GM21360 (cell line): ENCODE measurements at regions not wholly inside any gene's neighbourhood (a gene's known extent, or its start where the extent isn't known, plus 50 kb on each side); places are given as distances from the start of the nearest gene placed in this dataset.
A peak's percentile ranks its signal among the peaks of the same experiment; 100 is the strongest.
"Not testable (repeated sequence)": the region's sequence is repeated elsewhere in the genome, so short reads cannot be mapped to it uniquely, and the experiment has no call there.

Source experiments
- ATAC-seq: cut with Tn5 transposase; IDR thresholded peaks from one replicate; pipeline ENCODE4 v1.9.1; 2021; ENCODE audit warnings: mild to moderate bottlenecking, moderate library complexity; ENCODE audit not compliant: unreplicated experiment

- ATAC-seq, result no peak
Measured at GRCh38 chr6:138656364-138657064, 117.1 kb upstream of the CCDC28A start.

GRCh38 chr6:138657065-138657425, 116.5 kb upstream of the CCDC28A start:
- ATAC-seq, result no peak

- ATAC-seq, result peak; percentile 64
Measured at GRCh38 chr6:138659998-138660397, 113.6 kb upstream of the CCDC28A start.

DNA sequence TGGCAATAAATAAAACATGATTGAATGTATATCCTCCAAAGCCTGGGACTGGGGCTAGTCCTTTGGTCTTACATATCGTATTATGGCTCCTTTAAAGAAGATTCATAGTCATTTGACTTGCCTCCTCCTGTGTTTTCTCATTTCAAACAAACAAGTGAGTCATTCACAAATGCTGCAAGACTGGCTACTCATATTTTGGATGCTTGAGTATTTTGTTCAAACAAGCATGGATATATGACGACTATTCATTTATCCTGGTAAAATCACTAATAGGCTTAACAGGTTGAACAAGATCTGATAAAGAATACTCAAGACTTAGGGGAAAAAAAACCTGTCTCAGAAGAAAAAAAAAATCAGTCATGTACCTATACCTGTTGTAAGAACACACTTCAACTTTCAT, 111.1 kb upstream of the CCDC28A start:
- ATAC-seq, result no peak

GRCh38 chr6:138663892-138664291, 109.7 kb upstream of the CCDC28A start:
- ATAC-seq, result no peak

- no peak for ATAC-seq
Measured at GRCh38 chr6:138664745-138665144, 108.8 kb upstream of the CCDC28A start.

DNA sequence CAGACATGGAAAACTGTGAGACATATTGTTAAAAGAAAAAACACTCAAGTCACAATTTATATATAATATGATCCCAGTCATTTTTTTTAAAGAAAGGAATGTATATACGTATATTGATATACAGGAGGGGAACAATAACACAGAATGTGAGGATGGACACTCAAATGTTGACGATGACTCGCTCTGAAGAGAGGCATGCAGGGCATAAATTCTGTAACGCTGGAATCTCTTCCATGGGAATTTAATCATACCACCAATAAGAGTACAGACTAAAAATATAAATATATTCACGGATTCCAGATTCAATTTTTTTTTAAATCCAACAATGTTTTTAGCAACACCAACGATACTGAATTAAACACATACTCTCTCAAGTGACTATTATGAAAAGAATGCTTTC, 106.9 kb upstream of the CCDC28A start:
- ATAC-seq, result no peak

DNA sequence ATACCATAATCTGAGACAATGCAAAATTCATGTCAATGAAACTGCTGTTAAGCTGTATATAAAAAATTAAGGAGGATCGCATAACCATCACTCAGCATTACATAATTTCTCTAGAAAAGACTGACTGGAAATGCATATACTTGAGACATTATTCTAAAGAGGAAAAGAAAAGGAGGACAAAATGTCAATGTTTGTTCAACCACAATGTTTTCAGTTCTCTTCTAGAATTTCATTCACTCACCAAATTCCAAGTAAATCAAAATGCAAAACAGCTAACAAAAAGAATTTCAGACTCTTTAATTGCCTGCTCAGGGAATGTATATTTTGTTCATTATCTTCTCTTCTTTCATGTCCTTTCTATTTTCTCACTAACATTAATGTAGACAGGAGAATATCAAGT, 106.2 kb upstream of the CCDC28A start:
- no peak for ATAC-seq

DNA sequence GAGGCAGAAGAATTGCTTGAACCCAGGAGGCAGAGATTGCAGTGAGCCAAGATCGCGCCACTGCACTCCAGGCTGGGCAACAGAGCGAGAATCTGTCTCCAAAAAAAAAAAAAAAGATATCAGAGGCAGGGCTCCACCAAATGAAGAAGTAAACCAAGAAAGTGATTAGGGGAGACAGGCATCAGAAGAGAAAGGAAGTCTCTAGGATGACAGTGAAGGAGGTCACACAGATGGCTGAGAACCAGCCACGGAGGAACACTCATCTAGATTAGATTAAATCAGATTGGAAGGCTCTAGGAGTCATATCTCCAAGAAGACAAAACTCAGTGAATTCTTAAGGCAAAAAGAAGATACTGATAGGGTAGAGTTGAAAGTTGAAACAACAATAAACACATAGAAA, 102.2 kb upstream of the CCDC28A start:
- no peak for ATAC-seq

GRCh38 chr6:138673346-138674014, 100.1 kb upstream of the CCDC28A start:
- ATAC-seq, result no peak

- ATAC-seq, result not testable (repeated sequence)
Measured at GRCh38 chr6:138674444-138674843, 99.1 kb upstream of the CCDC28A start.

DNA sequence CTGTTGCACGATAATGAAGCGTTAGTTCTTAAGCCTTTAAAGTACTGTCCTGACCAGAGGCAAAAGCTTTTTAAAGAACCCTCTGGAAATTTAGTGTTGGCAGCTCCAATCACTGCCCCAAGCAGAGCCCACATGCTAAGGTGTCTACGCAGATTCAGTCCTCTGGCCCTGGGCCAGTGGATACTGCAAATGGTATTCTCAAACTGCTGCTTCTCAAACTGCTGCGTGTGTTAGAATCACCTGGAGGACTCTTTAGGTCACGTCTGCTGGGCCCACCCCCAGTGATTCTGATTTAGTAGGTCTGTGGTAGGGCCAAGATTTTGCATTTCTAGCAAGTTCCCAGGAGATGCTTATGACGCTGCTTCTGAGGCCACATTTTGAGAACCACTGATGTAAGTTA, 96.0 kb upstream of the CCDC28A start:
- no peak for ATAC-seq

GRCh38 chr6:138678168-138678567, 95.4 kb upstream of the CCDC28A start:
- ATAC-seq, result no peak

DNA sequence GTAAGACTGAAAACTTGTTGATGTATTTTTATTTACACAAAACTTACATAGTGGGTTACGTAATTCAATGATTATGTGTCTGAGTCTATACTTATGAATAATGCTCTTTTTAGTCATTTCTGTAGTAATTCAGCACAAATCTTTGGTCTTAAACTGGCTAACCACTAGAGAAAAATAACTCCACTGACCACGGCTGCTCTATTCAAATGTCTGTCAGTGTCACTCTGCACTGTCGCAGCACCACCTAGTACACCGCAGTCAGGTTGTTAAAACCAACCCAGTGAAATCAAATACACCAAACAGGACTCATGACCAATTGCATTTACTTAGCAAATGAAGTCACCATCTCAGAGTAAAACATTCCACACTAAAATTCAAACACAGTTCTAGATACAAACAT, 93.5 kb upstream of the CCDC28A start:
- ATAC-seq, result no peak

GRCh38 chr6:138681627-138682026, 91.9 kb upstream of the CCDC28A start:
- ATAC-seq, result no peak

- no peak for ATAC-seq
Measured at GRCh38 chr6:138682704-138683527, 90.7 kb upstream of the CCDC28A start.

- ATAC-seq, result no peak
Measured at GRCh38 chr6:138685257-138685656, 88.3 kb upstream of the CCDC28A start.

- ATAC-seq, result no peak
Measured at GRCh38 chr6:138685781-138686180, 87.8 kb upstream of the CCDC28A start.

DNA sequence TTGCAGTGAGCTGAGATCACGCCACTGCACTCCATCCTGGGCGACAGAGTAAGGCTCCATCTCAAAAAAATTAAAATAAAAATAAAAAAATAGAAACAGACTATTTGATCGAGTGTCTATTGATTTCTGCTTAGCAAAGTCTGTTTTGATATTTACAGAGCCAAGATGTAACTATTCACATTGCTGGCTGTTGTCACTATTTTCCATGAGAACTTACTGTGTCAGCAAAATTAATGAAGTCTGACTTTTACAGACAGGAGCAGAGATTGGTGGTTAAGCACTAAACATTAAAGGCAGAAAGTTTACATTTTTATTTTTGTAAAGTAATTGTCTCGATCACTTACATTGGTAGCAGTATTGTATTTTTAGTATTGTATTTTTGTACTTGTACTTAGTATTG, 85.0 kb upstream of the CCDC28A start:
- ATAC-seq, result no peak

DNA sequence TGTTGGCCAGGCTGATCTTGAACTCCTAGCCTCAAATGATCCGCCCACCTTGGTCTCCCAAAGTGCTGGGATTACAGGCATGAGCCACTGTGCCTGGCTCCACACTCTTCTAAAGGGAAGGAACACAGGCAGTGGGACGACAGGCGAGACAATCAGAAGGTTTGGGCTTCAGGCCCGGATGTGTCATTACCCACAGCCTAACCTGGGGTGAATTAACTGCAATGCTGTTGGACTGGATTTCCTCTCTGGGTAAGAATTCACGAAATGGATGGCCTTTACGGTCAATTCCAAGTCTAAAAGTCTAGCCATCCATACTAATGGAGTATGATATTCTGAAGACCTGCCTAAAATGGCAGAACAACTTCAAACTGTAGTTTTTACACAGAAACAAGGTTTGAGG, 83.7 kb upstream of the CCDC28A start:
- ATAC-seq, result no peak

DNA sequence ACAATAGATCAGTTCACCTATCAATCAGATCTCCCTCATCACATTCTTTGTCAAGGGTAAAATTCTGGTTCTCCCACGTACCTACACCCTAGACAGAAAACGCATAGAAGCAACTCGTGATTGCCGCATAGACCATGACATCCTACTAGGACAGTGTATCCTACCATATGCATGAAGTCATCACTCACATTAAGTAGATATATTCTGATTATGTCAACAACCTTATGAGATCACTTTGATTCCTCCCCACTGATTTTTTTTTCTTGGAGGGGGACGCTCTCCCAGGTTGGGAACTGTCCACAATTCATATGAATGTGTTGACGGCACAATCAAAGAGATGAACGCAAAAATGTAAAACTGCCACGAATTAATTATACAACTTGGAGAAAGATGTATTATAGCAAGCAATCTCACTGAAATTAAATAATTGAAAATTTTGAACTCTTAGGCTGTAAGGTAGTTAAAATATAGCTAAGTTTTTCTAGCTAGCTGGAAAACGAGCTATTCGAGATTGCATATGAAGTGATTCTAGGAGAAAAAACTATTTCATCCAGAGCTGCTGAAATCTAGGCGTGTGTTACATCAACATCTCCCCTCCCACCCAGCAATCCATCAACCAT, 82.5 kb upstream of the CCDC28A start:
- ATAC-seq, result no peak
